VCaP (cell line): ENCODE measurements at regions not wholly inside any gene's neighbourhood (a gene's known extent, or its start where the extent isn't known, plus 50 kb on each side); places are given as distances from the start of the nearest gene placed in this dataset.
A peak's percentile ranks its signal among the peaks of the same experiment; 100 is the strongest.
"Not testable (repeated sequence)": the region's sequence is repeated elsewhere in the genome, so short reads cannot be mapped to it uniquely, and the experiment has no call there.

ENCODE experiments used
- H3K27ac ChIP-seq: fragments of 450-650 bp; 2 replicates; pipeline ENCODE4 v1.5.1; 2017
- CTCF ChIP-seq: fragments of 450-650 bp; conservative IDR thresholded peaks from 2 replicates; pipeline ENCODE4 v1.5.1; 2017; ENCODE audit warnings: mild to moderate bottlenecking, moderate library complexity

- peak overlapping the region; percentile 80 for H3K27ac ChIP-seq
- TF ChIP-seq CTCF, result no peak
These were observed 75.7 kb downstream of the LYZL2 start for GRCh38 chr10:30553626-30554439.

GRCh38 chr10:30553018-30553625 is 76.4 kb downstream of the LYZL2 start:
- H3K27ac ChIP-seq, result peak overlapping the region; percentile 80
- TF ChIP-seq CTCF, result no peak

- no peak for TF ChIP-seq CTCF
- no peak overlapping the region for H3K27ac ChIP-seq
These were observed 78.4 kb downstream of the LYZL2 start for GRCh38 chr10:30550967-30551815.

- not testable (repeated sequence) for H3K27ac ChIP-seq
These were observed 80.3 kb downstream of the LYZL2 start for GRCh38 chr10:30549134-30549687.

GRCh38 chr10:30546511-30546910 is 83.0 kb downstream of the LYZL2 start:
- no peak overlapping the region for H3K27ac ChIP-seq

GRCh38 chr10:30542895-30543288 is 86.7 kb downstream of the LYZL2 start:
- H3K27ac ChIP-seq, result no peak overlapping the region

More at GRCh38 chr10:30546511-30546910, 83.0 kb downstream of the LYZL2 start:
- TF ChIP-seq CTCF, result no peak

More at GRCh38 chr10:30542895-30543288, 86.7 kb downstream of the LYZL2 start:
- no peak for TF ChIP-seq CTCF
